HCT116 (cell line): ENCODE measurements at regions not wholly inside any gene's neighbourhood (a gene's known extent, or its start where the extent isn't known, plus 50 kb on each side); places are given as distances from the start of the nearest gene placed in this dataset.
A peak's percentile ranks its signal among the peaks of the same experiment; 100 is the strongest.

ENCODE experiments used
- ATAC-seq: fragments of 200-7000 bp; cut with Tn5 transposase; 2 replicates; pipeline ENCODE4 v1.9.1; 2020; ENCODE audit warnings: mild to moderate bottlenecking, moderate library complexity
- BruUV-seq: library from RNA; stranded (reverse); fragments of 400-500 nt; replicated peaks from 2 replicates; lab custom pipeline; 2021; lab: Mats Ljungman, UMichigan
- CTCF ChIA-PET: fragments of 300-600 bp; sonication (Branson Sonifier 250); formaldehyde crosslinking; loops from one replicate; lab custom pipeline; 2021; ENCODE audit warnings: antibody characterized with exemption; lab: Charles Lee
- POLR2A ChIA-PET: fragments of 300-600, 350-600 bp; sonication (Branson Sonifier 250); formaldehyde crosslinking; loops from one replicate; lab custom pipeline; 2021; ENCODE audit warnings: antibody characterized with exemption; lab: Charles Lee
- RAD21 ChIA-PET, 2 experiments: fragments of 300-600 bp; sonication (Branson Sonifier 250); formaldehyde crosslinking; loops; one replicate each; lab custom pipeline; 2023; ENCODE audit warnings: low total read pairs in 2 of 2; ENCODE audit not compliant: uncharacterized antibody in 2 of 2, unreplicated experiment in 2 of 2, low non-redundant PET in 1 of 2; lab: Charles Lee
- DNase-seq: peaks from one replicate; pipeline ENCODE4 v3.0.0-alpha.2; 2010; ENCODE audit warnings: low read depth, low spot score
- H2AFZ ChIP-seq: fragments of 200-600 bp; shearing (Covaris generic), sonication (generic); 2 replicates; pipeline ENCODE4 v1.6.1; 2017; ENCODE audit warnings: low read depth, mixed run types, mixed read lengths, antibody characterized with exemption, low read length; ENCODE audit not compliant: poor library complexity, severe bottlenecking
- H3K27ac ChIP-seq: 2 replicates; pipeline ENCODE4 v1.5.1; 2012; ENCODE audit warnings: low read depth, low read length
- H3K27me3 ChIP-seq: fragments of 200-600 bp; sonication (generic); 2 replicates; pipeline ENCODE4 v1.6.1; 2016; ENCODE audit warnings: mixed run types, low read length, mixed read lengths; ENCODE audit not compliant: insufficient read depth
- H3K36me3 ChIP-seq, 2 experiments: fragments of 200-500 bp in 1 of 2; fragments of 200-600 bp in 1 of 2; sonication (Bioruptor generic) in 1 of 2; sonication (generic) in 1 of 2; 2 replicates each; pipeline versions ENCODE4 v1.5.1 to v1.6.1; 2014 to 2016; ENCODE audit warnings: low read length in 2 of 2, inconsistent platforms in 1 of 2, mixed read lengths in 1 of 2, mixed run types in 1 of 2; ENCODE audit not compliant: insufficient read depth in 2 of 2, control insufficient read depth in 1 of 2
- H3K4me1 ChIP-seq, 2 experiments: fragments of 200-600 bp in 1 of 2; sonication (generic) in 1 of 2; 2 replicates each; pipeline versions ENCODE4 v1.5.1 to v1.6.1; 2012 to 2017; ENCODE audit warnings: low read length in 2 of 2, inconsistent platforms in 1 of 2, mild to moderate bottlenecking in 1 of 2, mixed read lengths in 1 of 2, mixed run types in 1 of 2, moderate library complexity in 1 of 2; ENCODE audit not compliant: insufficient read depth in 2 of 2, control insufficient read depth in 1 of 2
- H3K4me2 ChIP-seq: fragments of 200-600 bp; sonication (generic); 2 replicates; pipeline ENCODE4 v1.6.1; 2017; ENCODE audit warnings: mixed run types, low read length, mixed read lengths
- H3K4me3 ChIP-seq, 2 experiments: fragments of 200-600 bp in 1 of 2; sonication (generic) in 1 of 2; replicated peaks in 1 of 2; 2 replicates each; pipeline ENCODE4 v1.5.1; 2011 to 2016; ENCODE audit warnings: low read length in 2 of 2, control low read depth in 1 of 2, low read depth in 1 of 2, mild to moderate bottlenecking in 1 of 2, mixed read lengths in 1 of 2, mixed run types in 1 of 2
- H3K79me2 ChIP-seq: fragments of 200-600 bp; sonication (generic); 2 replicates; pipeline ENCODE4 v1.6.1; 2017; ENCODE audit warnings: mild to moderate bottlenecking, mixed run types, low read length, moderate library complexity, mixed read lengths; ENCODE audit not compliant: insufficient read depth
- H3K9ac ChIP-seq: fragments of 200-600 bp; sonication (generic); 2 replicates; pipeline ENCODE4 v1.6.1; 2016; ENCODE audit warnings: low read length, mixed read lengths
- H3K9me2 ChIP-seq: fragments of 200-600 bp; sonication (generic), shearing (Covaris generic); 2 replicates; pipeline ENCODE4 v1.6.1; 2017; ENCODE audit warnings: mixed run types, mild to moderate bottlenecking, moderate library complexity; ENCODE audit not compliant: insufficient read depth
- H3K9me3 ChIP-seq, 2 experiments: fragments of 200-500 bp in 1 of 2; fragments of 200-600 bp in 1 of 2; sonication (Bioruptor generic) in 1 of 2; sonication (generic) in 1 of 2; 2 replicates each; pipeline ENCODE4 v1.6.1; 2014 to 2017; ENCODE audit warnings: low read length in 2 of 2, mixed read lengths in 2 of 2, inconsistent platforms in 1 of 2, low read depth in 1 of 2, mild to moderate bottlenecking in 1 of 2, mixed run types in 1 of 2, moderate library complexity in 1 of 2; ENCODE audit not compliant: control insufficient read depth in 1 of 2, insufficient read depth in 1 of 2
- H4K20me1 ChIP-seq: fragments of 200-600 bp; sonication (generic), shearing (Covaris generic); 2 replicates; pipeline ENCODE4 v1.6.1; 2017; ENCODE audit warnings: mixed run types, mild to moderate bottlenecking, moderate library complexity; ENCODE audit not compliant: insufficient read depth
- CTCF ChIP-seq, 3 experiments: fragments of 200-600 bp in 1 of 3; sonication (generic) in 1 of 3; IDR thresholded peaks in 2 of 3; conservative IDR thresholded peaks in 1 of 3; 2 replicates each; pipeline ENCODE4 v1.5.1; 2012 to 2017; ENCODE audit warnings: low read depth in 2 of 3, low read length in 2 of 3, antibody characterized with exemption in 1 of 3, borderline replicate concordance in 1 of 3, control low read depth in 1 of 3, mild to moderate bottlenecking in 1 of 3, mixed read lengths in 1 of 3, mixed run types in 1 of 3, moderate library complexity in 1 of 3; ENCODE audit not compliant: insufficient read depth in 1 of 3
- EGR1 ChIP-seq: IDR thresholded peaks from 2 replicates; pipeline ENCODE4 v1.6.1; 2012; ENCODE audit warnings: low read depth
- ELF1 ChIP-seq: IDR thresholded peaks from 2 replicates; pipeline ENCODE4 v1.6.1; 2012; ENCODE audit warnings: low read depth, borderline replicate concordance
- FOSL1 ChIP-seq: IDR thresholded peaks from 2 replicates; pipeline ENCODE4 v1.6.1; 2012; ENCODE audit warnings: low read depth
- RAD21 ChIP-seq: IDR thresholded peaks from 2 replicates; pipeline ENCODE4 v1.6.1; 2012; ENCODE audit warnings: low read depth, mild to moderate bottlenecking
- ZNF274 ChIP-seq: fragments of 200-500 bp; sonication (Bioruptor generic); IDR thresholded peaks from 2 replicates; pipeline ENCODE4 v1.6.1; 2014; ENCODE audit warnings: mild to moderate bottlenecking, low read depth, low read length, inconsistent platforms
- intact Hi-C: fragments of 100-400 bp; cut with micrococcal nuclease; formaldehyde crosslinking; loops from 2 replicates; pipeline ENCODE4 v1.10.0; 2022

- no peaks in the 10 kb centered on the region for H4K20me1 ChIP-seq
- RAD21 ChIA-PET: no interaction called here
- H3K4me1 ChIP-seq: no peaks in the 10 kb centered on the region
- intact Hi-C loops: no loop called here
- H3K9ac ChIP-seq: no peak overlapping the region
- no peaks in the 10 kb centered on the region for H3K9me3 ChIP-seq
- no peak overlapping the region for H3K27ac ChIP-seq
- BruUV-seq: no TSS peak
- CTCF ChIA-PET: interaction anchor here (1.2 kb wide), 1 partner anchor 10 kb away, joined by 3 read pairs; no protein-coding TSS in a partner anchor
- DNase-seq: peak; percentile 10
- no peaks in the 10 kb centered on the region for H3K27me3 ChIP-seq
- H3K79me2 ChIP-seq: no peaks in the 10 kb centered on the region
- H3K4me2 ChIP-seq: no peak overlapping the region
- no peaks in the 10 kb centered on the region for H3K9me2 ChIP-seq
- POLR2A ChIA-PET: no interaction called here
- H3K4me3 ChIP-seq: no peak overlapping the region
- peak; percentile 63 for TF ChIP-seq RAD21
- peak; percentile 40 to 73 (median 69); a peak in 5 of 6 replicates for TF ChIP-seq CTCF (IDR thresholded peaks at IDR 0.05 in 2 of 3, conservative IDR thresholded peaks at IDR 0.05 in 1 of 3; ENCODE audit: borderline replicate concordance in 1 of 3, insufficient read depth in 1 of 3, low read depth in 2 of 3, low read length in 2 of 3)
- no peak for TF ChIP-seq FOSL1
- H3K36me3 ChIP-seq: no peaks in the 10 kb centered on the region
- H2AFZ ChIP-seq: no peak overlapping the region
- peak; percentile 80 for ATAC-seq
These were observed 57.1 kb upstream of the CEP162 start for GRCh38 chr6:84284428-84285049.

- Histone ChIP-seq H3K4me2 (no peak overlapping the region), H3K9ac (no peak overlapping the region), H4K20me1 (no peaks in the 10 kb centered on the region), H3K27ac (no peak overlapping the region), H3K27me3 (peaks cover 7% of the 10 kb centered on the region; the same call in 1 of the 2 replicates), H3K9me3 (no peaks in the 10 kb centered on the region), H3K9me2 (no peaks in the 10 kb centered on the region), H3K4me1 (no peaks in the 10 kb centered on the region), H2AFZ (no peak overlapping the region), H3K4me3 (no peak overlapping the region), H3K79me2 (no peaks in the 10 kb centered on the region), H3K36me3 (no peaks in the 10 kb centered on the region)
- ChIA-PET POLR2A (no interaction called here), CTCF (no interaction called here), RAD21 (no interaction called here)
- ATAC-seq (no peak), DNase-seq (no peak)
- TF ChIP-seq ELF1: no peak
- no peak for TF ChIP-seq ZNF274
- TF ChIP-seq FOSL1: no peak
- TF ChIP-seq EGR1: no peak
- no TSS peak for BruUV-seq
- intact Hi-C loops: no loop called here
These were observed 55.1 kb upstream of the CEP162 start for GRCh38 chr6:84282550-84282949.
